Gastrocnemius medialis (tissue), 4 donors: ENCODE measurements at regions not wholly inside any gene's neighbourhood (a gene's known extent, or its start where the extent isn't known, plus 50 kb on each side); places are given as distances from the start of the nearest gene placed in this dataset.

Experiments
- ATAC-seq, 2 donors: fragments of 150-250 bp; one replicate each; pipeline ENCODE4 v1.9.1; 2016
- DNase-seq, 2 donors: peaks; one replicate each; pipeline ENCODE4 v3.0.0-alpha.2; 2019
- H3K27ac ChIP-seq, 4 donors: fragments of 200-600 bp; sonication (generic); 1 replicate in 1 of 4; 2 replicates in 3 of 4; pipeline ENCODE4 v1.5.1; 2016 to 2018; ENCODE audit warnings: mild to moderate bottlenecking in 2 of 4, moderate library complexity in 1 of 4
- H3K27me3 ChIP-seq, 3 donors: fragments of 200-600 bp; sonication (generic) in 2 of 3; 1 replicate in 1 of 3; 2 replicates in 2 of 3; pipeline versions ENCODE4 v1.5.1 to v1.6.0; 2016 to 2019; ENCODE audit warnings: mild to moderate bottlenecking in 1 of 3, moderate library complexity in 1 of 3
- H3K36me3 ChIP-seq, 2 donors: fragments of 200-600 bp; sonication (generic) in 1 of 2; one replicate each; pipeline ENCODE4 v1.5.1; 2017 to 2018
- H3K4me1 ChIP-seq, 2 donors: fragments of 200-600 bp; sonication (generic) in 1 of 2; one replicate each; pipeline ENCODE4 v1.5.1; 2016 to 2017; ENCODE audit warnings: mild to moderate bottlenecking in 2 of 2
- H3K4me3 ChIP-seq, 4 donors: fragments of 200-600 bp; sonication (generic) in 3 of 4; 1 replicate in 1 of 4; 2 replicates in 3 of 4; pipeline ENCODE4 v1.5.1; 2016 to 2019; ENCODE audit warnings: mild to moderate bottlenecking in 2 of 4
- H3K9me3 ChIP-seq, 3 donors: fragments of 200-600 bp; sonication (generic) in 2 of 3; 1 replicate in 1 of 3; 2 replicates in 2 of 3; pipeline ENCODE4 v1.5.1; 2016 to 2019
- CTCF ChIP-seq, 5 experiments: fragments of 450-650 bp in 3 of 5; fragments of 200-600 bp in 2 of 5; sonication (generic) in 2 of 5; IDR thresholded peaks in 4 of 5; conservative IDR thresholded peaks in 1 of 5; 1 replicate in 4 of 5; 2 replicates in 1 of 5; pipeline ENCODE4 v1.5.1; 2016 to 2019; ENCODE audit warnings: antibody characterized with exemption in 5 of 5, mild to moderate bottlenecking in 3 of 5, moderate library complexity in 3 of 5
- POLR2A ChIP-seq, 2 donors: fragments of 450-650 bp; IDR thresholded peaks; one replicate each; pipeline ENCODE4 v1.6.1; 2017; ENCODE audit warnings: antibody characterized with exemption in 2 of 2, mild to moderate bottlenecking in 2 of 2, moderate library complexity in 2 of 2
- in situ Hi-C, 4 donors: fragments of 200-750 bp; cut with MboI; loops; one replicate each; pipeline versions ENCODE4 v1.15.0 to v1.8.0; 2017; ENCODE audit warnings: low sequenced_read_pairs in 4 of 4
- intact Hi-C: fragments of 100-400 bp; cut with DNase I; formaldehyde crosslinking; loops from one replicate; pipeline ENCODE4 v1.15.1; 2023; ENCODE audit warnings: low total_unique reads

DNA sequence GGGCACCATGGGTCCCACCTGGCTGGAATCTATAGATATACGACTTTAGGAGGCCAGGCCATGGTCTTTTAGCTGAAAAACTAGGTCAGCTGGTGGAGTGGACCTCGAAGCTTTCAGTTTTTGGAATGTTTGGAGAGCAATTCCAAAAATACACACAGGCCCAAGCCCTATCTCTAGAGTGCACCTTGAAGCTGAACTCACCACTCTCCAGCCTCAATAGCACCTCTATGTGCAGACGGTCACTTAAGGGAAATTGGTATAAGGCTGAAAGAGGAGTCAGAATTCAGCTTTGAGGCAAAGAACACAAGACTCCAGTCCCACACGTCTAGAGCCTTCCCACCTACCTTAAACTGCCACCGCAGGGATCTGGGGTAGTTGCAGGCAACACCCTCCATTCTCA lies 56.4 kb upstream of the KATNAL1 start:
- intact Hi-C loops: no loop called here
- H3K9me3 ChIP-seq: no peaks in the 10 kb centered on the region
- H3K36me3 ChIP-seq: no peaks in the 10 kb centered on the region
- ATAC-seq: no peak
- H3K27ac ChIP-seq: no peak overlapping the region
- DNase-seq: no peak
- TF ChIP-seq POLR2A (IDR thresholded peaks at IDR 0.05) (no peak), CTCF (IDR thresholded peaks at IDR 0.05 in 4 of 5, conservative IDR thresholded peaks at IDR 0.05 in 1 of 5) (no peak)
- no peak overlapping the region for H3K4me3 ChIP-seq
- in situ Hi-C loops: no loop called here
- no peaks in the 10 kb centered on the region for H3K27me3 ChIP-seq
- H3K4me1 ChIP-seq: peaks cover 0 to 3% of the 10 kb centered on the region in 2 donors

- TF ChIP-seq CTCF (IDR thresholded peaks at IDR 0.05 in 4 of 5, conservative IDR thresholded peaks at IDR 0.05 in 1 of 5) (no peak), POLR2A (IDR thresholded peaks at IDR 0.05) (no peak)
- intact Hi-C loops: no loop called here
- DNase-seq (no peak), ATAC-seq (no peak)
- Histone ChIP-seq H3K4me1 (peaks cover 0 to 3% of the 10 kb centered on the region in 2 donors), H3K36me3 (no peaks in the 10 kb centered on the region), H3K27ac (peak overlapping the region in 1 of 4 donors; percentile 14), H3K9me3 (no peaks in the 10 kb centered on the region), H3K4me3 (no peak overlapping the region), H3K27me3 (no peaks in the 10 kb centered on the region)
- in situ Hi-C loops: no loop called here
These were observed 56.8 kb upstream of the KATNAL1 start for GRCh38 chr13:30364133-30364532.

- Histone ChIP-seq H3K4me1 (peaks cover 0 to 3% of the 10 kb centered on the region in 2 donors), H3K27me3 (no peaks in the 10 kb centered on the region), H3K9me3 (no peaks in the 10 kb centered on the region), H3K36me3 (no peaks in the 10 kb centered on the region), H3K27ac (peak overlapping the region in 2 of 4 donors; percentile 27 to 57), H3K4me3 (no peak overlapping the region)
- intact Hi-C loops: no loop called here
- ATAC-seq (no peak), DNase-seq (no peak)
- no peak for TF ChIP-seq CTCF (IDR thresholded peaks at IDR 0.05 in 4 of 5, conservative IDR thresholded peaks at IDR 0.05 in 1 of 5)
- no peak for TF ChIP-seq POLR2A (IDR thresholded peaks at IDR 0.05)
- in situ Hi-C loops: no loop called here
These were observed 57.4 kb upstream of the UBE2L5 start for GRCh38 chr13:30364876-30365275.

DNA sequence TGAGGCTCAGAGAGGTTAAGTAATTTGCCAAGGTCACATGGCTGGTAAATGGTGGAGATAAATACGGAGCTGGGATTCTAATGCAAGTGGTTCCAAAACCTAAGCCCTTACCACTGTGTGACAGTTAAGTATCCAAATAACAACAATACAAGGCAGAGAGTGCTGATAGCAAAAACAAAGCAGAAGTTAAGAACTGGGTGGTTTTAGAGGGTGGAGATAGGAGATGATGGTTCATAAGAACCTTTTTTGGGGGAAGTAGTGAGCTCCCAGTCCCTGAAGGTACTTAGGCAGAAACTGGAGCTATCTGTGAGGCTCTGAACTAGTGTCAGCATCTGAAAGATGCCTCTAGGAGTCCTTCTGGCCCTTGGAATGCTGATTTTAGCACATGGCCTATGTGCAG lies 56.2 kb upstream of the UBE2L5 start:
- H3K27ac ChIP-seq: no peak overlapping the region
- in situ Hi-C loops: no loop called here

More for the DNA sequence above, 56.2 kb upstream of the UBE2L5 start:
- no peaks in the 10 kb centered on the region for H3K27me3 ChIP-seq
- no peaks in the 10 kb centered on the region for H3K9me3 ChIP-seq
- DNase-seq (no peak), ATAC-seq (no peak)
- TF ChIP-seq POLR2A (IDR thresholded peaks at IDR 0.05): no peak
- no peak for TF ChIP-seq CTCF (IDR thresholded peaks at IDR 0.05 in 4 of 5, conservative IDR thresholded peaks at IDR 0.05 in 1 of 5)
- H3K4me1 ChIP-seq: peaks cover 0 to 3% of the 10 kb centered on the region in 2 donors
- H3K4me3 ChIP-seq: no peak overlapping the region
- H3K36me3 ChIP-seq: no peaks in the 10 kb centered on the region
- intact Hi-C loops: no loop called here
